ENCODE measurements at regions not wholly inside any gene's neighbourhood (a gene's known extent, or its start where the extent isn't known, plus 50 kb on each side); places are given as distances from the start of the nearest gene placed in this dataset.

- no peak overlapping the region for H3K4me3 ChIP-seq (ENCODE audit: low read length, poor library complexity, severe bottlenecking)
- H3K36me3 ChIP-seq (ENCODE audit: insufficient read depth, low read length): no peaks in the 10 kb centered on the region
- H3F3A ChIP-seq (ENCODE audit: low read depth): no peaks in the 10 kb centered on the region
- TF ChIP-seq CTCF (conservative IDR thresholded peaks at IDR 0.05; ENCODE audit: low read length) (no peak), EZH2phosphoT487 (IDR thresholded peaks at IDR 0.05; ENCODE audit: borderline replicate concordance) (no peak)
- no peaks in the 10 kb centered on the region for H3K79me2 ChIP-seq (ENCODE audit: insufficient read depth, low read length)
- H3K4me1 ChIP-seq (ENCODE audit: insufficient read depth, low read length, poor library complexity, severe bottlenecking): no peaks in the 10 kb centered on the region
- H3K27me3 ChIP-seq (ENCODE audit: insufficient read depth, low read length, poor library complexity, severe bottlenecking): no peaks in the 10 kb centered on the region
- no peaks in the 10 kb centered on the region for H3K9me3 ChIP-seq (ENCODE audit: insufficient read depth, low read depth, low read length)
- no peak overlapping the region for H3K9ac ChIP-seq (ENCODE audit: low read depth, low read length, poor library complexity, severe bottlenecking)
- H2AFZ ChIP-seq (ENCODE audit: low read length): no peak overlapping the region
- no peaks in the 10 kb centered on the region for H3K9me2 ChIP-seq (replicated peaks; ENCODE audit: low read depth, low read length)
- no peaks in the 10 kb centered on the region for H4K20me1 ChIP-seq (ENCODE audit: insufficient read depth, low read length, poor library complexity, severe bottlenecking)
- H3K4me2 ChIP-seq (ENCODE audit: low read depth, low read length, poor library complexity, severe bottlenecking): no peak overlapping the region
These were observed 97.0 kb upstream of the PJA1 start for GRCh38 chrX:69262036-69262936.

GRCh38 chrX:69260169-69260568 lies 94.9 kb upstream of the PJA1 start:
- Histone ChIP-seq H3F3A (ENCODE audit: low read depth) (no peaks in the 10 kb centered on the region), H3K36me3 (ENCODE audit: insufficient read depth, low read length) (no peaks in the 10 kb centered on the region), H2AFZ (ENCODE audit: low read length) (no peak overlapping the region), H3K9ac (ENCODE audit: low read depth, low read length, poor library complexity, severe bottlenecking) (no peak overlapping the region), H4K20me1 (ENCODE audit: insufficient read depth, low read length, poor library complexity, severe bottlenecking) (no peaks in the 10 kb centered on the region), H3K9me2 (replicated peaks; ENCODE audit: low read depth, low read length) (no peaks in the 10 kb centered on the region), H3K27me3 (ENCODE audit: insufficient read depth, low read length, poor library complexity, severe bottlenecking) (no peaks in the 10 kb centered on the region), H3K4me1 (ENCODE audit: insufficient read depth, low read length, poor library complexity, severe bottlenecking) (no peaks in the 10 kb centered on the region), H3K9me3 (ENCODE audit: insufficient read depth, low read depth, low read length) (no peaks in the 10 kb centered on the region), H3K4me2 (ENCODE audit: low read depth, low read length, poor library complexity, severe bottlenecking) (no peak overlapping the region), H3K79me2 (ENCODE audit: insufficient read depth, low read length) (no peaks in the 10 kb centered on the region), H3K4me3 (ENCODE audit: low read length, poor library complexity, severe bottlenecking) (no peak overlapping the region)
- TF ChIP-seq EZH2phosphoT487 (IDR thresholded peaks at IDR 0.05; ENCODE audit: borderline replicate concordance): no peak
- no peak for TF ChIP-seq CTCF (conservative IDR thresholded peaks at IDR 0.05; ENCODE audit: low read length)

GRCh38 chrX:69258893-69259292 lies 93.6 kb upstream of the PJA1 start:
- no peaks in the 10 kb centered on the region for H3K4me1 ChIP-seq (ENCODE audit: insufficient read depth, low read length, poor library complexity, severe bottlenecking)
- no peaks in the 10 kb centered on the region for H3K27me3 ChIP-seq (ENCODE audit: insufficient read depth, low read length, poor library complexity, severe bottlenecking)
- no peak overlapping the region for H2AFZ ChIP-seq (ENCODE audit: low read length)
- H3K9ac ChIP-seq (ENCODE audit: low read depth, low read length, poor library complexity, severe bottlenecking): no peak overlapping the region
- no peaks in the 10 kb centered on the region for H3K9me3 ChIP-seq (ENCODE audit: insufficient read depth, low read depth, low read length)
- no peak overlapping the region for H3K4me2 ChIP-seq (ENCODE audit: low read depth, low read length, poor library complexity, severe bottlenecking)
- no peaks in the 10 kb centered on the region for H3K36me3 ChIP-seq (ENCODE audit: insufficient read depth, low read length)
- H4K20me1 ChIP-seq (ENCODE audit: insufficient read depth, low read length, poor library complexity, severe bottlenecking): no peaks in the 10 kb centered on the region
- no peaks in the 10 kb centered on the region for H3F3A ChIP-seq (ENCODE audit: low read depth)
- H3K79me2 ChIP-seq (ENCODE audit: insufficient read depth, low read length): no peaks in the 10 kb centered on the region
- TF ChIP-seq EZH2phosphoT487 (IDR thresholded peaks at IDR 0.05; ENCODE audit: borderline replicate concordance) (no peak), CTCF (conservative IDR thresholded peaks at IDR 0.05; ENCODE audit: low read length) (no peak)
- H3K9me2 ChIP-seq (replicated peaks; ENCODE audit: low read depth, low read length): no peaks in the 10 kb centered on the region
- H3K4me3 ChIP-seq (ENCODE audit: low read length, poor library complexity, severe bottlenecking): no peak overlapping the region

Measured in Loucy (cell line).